Amniotic stem cell (primary cell): ENCODE measurements at regions not wholly inside any gene's neighbourhood (a gene's known extent, or its start where the extent isn't known, plus 50 kb on each side); places are given as distances from the start of the nearest gene placed in this dataset.

Source experiments
- DNase-seq: peaks from one replicate; lab custom pipeline; 2025; lab: John Stamatoyannopoulos, UW

DNA sequence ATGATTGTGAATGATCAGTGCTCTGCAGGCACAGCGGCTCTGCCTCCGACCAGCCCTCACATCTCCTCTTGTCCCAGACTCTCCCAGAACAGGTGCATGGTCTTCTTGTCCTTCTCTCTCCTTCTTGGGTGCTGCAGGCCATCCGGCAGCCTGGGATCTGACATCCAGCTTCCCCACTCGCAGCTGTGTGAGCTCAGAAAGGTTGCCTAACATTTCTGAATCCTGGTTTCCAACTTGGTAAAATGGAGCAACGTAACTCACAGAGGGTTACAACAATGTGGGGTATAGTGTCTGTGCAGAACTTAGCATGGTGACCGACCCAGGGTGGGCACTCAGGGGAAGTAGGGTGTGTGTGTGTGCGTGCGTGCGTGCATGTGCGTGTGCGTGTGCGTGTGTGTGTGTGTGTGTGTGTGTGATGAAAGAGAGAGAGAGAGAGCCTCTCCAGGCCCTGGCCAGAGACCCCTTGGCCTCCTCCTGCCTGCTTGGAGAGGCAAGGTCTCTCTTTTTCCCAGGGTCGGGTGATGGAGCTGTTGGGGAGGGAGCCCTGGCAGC lies 110.1 kb downstream of the SNX5 start:
- DNase-seq = no peak

DNA sequence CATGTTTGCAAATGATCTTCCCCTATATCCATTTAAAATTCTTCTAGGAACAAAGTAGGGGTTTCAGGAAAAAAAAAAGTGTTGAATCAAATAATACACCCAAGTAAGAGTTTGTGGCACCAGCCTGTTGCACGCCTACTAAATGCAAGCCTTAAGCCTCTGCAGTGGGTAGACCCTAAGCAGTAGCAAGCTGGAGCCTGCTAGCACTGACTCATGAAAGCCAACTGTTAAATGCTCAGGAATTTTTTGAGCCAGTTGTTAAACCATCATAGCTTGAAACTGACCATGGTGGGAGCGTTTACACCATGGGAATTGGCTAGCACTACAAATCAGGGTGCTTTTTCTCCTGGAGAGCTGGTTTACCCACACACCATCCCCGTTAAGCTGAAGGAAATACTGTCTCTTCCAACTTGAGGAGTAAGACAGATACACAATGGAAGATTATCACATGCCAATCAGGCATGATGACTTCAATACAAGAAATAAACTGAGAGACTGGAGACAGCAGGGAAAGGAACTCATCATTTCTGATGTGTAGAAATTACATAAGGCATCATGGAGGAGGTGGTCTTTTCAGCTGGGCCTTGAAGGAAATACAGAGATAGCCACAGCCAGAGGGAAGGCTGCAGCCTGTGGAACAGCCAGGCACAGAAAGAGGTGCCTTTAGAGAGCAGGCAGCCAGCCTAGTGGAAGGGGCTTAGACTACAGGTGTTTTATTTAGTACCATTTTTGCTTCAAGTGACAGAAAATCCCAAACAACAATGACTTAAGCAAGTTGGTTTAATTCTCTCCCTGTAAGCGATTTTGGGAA lies 110.8 kb downstream of the SNX5 start:
- no peak for DNase-seq

- no peak for DNase-seq
These were observed 111.6 kb downstream of the SNX5 start for GRCh38 chr20:17856837-17857605.

GRCh38 chr20:17856024-17856564 lies 112.5 kb downstream of the SNX5 start:
- DNase-seq = no peak

DNA sequence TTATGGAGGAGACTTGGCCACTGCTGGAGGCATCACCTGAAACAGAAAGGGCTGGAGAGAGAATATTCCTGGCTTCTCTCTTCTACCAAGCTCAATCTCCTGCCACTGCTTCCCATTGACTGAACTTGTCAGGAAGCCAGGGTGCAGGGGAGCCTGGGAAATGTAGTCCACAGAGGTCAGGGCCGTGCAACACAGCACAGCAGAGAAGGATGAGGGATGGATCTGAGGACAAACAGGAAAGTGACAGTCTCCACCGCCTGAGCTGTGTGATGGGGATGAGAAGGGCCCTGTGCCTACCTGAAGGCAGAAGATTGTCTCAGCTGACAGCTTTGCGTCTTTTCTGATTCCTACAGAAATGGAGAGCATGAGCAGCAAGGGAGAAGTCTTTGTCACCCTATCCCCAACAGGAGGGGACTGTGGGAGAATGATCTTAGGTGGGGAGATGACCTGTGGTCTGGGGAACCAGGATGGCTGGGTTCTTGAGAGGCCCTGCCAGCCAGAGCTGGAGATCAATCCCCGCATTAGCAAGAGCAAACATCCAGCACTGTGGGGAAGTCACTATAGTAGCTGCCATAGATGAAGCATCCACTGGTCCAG lies 114.2 kb downstream of the SNX5 start:
- no peak for DNase-seq

GRCh38 chr20:17852323-17852722 lies 116.3 kb downstream of the SNX5 start:
- DNase-seq = no peak

DNA sequence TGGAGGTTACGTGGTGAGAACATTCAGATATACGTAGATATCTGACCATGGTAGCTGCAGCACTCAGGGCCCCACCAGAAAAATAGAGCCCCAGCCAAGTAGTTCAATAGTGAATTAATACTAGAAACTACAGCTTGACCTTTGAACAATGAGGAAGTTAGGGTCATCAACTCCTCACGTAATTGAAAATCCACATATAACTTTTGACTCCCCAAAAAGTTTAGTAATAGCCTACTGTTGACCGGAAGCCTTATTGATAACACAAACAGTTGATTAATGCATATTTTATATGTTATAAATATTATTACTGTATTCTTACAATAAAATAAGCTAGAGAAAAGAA lies 117.9 kb downstream of the SNX5 start:
- DNase-seq = no peak

GRCh38 chr20:17849901-17850683 lies 118.5 kb downstream of the SNX5 start:
- peak; percentile 91 for DNase-seq

DNA sequence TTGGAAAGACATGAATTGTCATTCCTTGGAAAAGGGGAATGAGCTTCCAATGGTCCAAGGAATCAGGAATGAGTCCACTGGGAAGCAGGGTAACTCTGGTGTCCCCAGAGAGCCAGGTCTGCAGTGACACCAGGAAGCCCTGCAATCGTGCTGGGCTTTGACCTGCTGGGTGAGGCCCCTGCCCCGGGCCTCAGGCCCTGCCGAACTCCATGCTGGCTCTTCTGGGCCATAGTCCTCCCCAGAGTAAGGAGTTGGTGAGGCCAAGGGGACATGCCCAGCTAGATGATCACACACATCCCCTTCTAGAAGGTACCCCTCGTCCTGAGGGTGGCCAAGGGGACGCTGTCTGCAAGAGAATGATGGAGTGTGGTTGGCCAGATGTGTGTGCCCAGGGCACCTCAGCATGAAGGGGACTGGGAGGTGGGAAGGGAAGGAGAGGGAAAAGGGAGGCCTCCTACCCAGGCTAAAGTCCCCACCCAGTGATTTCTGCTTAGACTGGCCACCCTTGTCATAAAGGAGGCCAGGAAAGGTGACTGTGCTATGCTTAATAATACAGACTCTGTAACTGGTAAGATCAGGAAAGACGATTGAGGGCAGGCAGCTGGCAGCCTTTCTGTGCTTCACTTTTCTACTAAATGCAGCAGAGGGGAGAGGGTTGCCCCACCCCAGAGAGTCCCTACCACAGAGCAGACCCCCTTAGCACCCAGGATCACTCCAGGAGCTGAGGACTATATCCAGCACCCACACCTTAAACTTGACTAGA lies 119.3 kb downstream of the SNX5 start:
- DNase-seq = no peak

DNA sequence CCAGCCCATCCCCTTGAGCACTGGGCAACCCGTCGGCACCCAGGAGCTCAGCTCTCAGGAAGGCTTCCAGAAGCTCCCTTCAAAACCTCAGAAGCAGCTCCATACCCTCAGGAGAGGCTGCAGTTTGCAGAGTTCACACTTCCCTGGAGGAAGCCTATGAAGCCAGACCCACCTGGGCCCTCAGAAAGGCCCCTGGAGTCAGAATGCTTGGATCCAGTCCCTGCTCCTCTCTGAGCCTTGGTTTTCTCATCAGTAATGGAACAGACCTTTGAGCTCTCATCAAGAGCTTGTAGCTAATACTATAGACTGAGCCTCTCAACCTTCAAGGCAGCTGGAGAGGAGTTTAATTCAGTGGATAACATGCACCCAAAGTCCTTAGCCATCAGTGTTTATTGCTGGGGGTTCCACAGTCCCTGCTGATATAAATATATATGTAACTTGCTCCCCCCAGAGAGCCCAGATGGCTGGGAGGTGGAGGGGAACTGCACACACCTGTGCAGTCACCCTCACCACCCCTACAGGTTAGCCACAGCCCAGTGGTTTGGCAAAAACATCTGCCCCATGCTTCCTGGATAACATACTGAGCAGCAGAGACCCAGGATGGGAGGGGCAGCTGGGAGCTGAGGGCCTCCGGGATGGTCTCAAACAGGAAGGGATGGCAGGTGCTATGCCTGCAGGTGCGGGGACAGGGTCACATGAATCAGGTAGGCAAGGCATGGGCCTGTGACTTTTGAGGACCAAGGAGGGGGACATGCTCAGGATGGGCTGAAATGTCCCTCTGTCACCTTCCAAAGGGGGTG lies 120.1 kb downstream of the SNX5 start:
- DNase-seq = no peak

- DNase-seq = no peak
These were observed 122.7 kb downstream of the SNX5 start for GRCh38 chr20:17845701-17846475.

DNA sequence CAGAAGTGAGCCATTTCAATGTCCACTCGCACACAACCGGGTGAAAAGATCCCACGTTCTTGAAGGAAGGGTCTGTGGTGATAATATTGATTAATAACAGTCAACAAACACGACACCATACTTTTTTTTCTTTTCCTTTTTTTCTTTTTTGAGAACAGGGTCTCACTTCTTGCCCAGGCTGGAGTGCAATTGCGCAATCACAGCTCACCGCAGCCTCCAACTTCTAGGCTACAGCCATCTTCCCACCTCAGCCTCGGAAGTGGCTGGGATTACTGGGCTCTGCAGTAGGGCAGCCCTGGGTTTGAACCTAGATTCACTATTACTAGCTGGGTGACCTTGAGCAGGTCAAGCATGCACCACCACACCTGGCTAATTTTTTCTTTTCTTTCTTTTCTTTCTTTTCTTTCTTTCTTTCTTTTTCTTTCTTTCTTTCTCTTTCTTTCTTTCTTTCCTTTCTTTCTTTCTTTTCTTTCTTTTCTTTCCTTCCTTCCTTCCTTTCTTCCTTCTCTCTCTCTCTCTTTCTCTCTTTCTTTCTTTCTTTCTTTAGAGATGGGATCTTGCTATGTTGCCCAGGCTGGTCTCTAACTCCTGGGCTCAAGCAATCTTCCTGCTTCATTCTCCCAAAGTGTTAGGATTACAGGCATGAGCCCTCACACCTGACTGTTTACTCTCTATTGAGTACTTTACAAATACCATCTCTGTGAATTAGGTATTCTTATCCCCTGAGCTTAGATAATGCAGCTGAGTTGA lies 123.9 kb downstream of the SNX5 start:
- no peak for DNase-seq

- no peak for DNase-seq
These were observed 124.5 kb downstream of the SNX5 start for GRCh38 chr20:17844133-17844429.

GRCh38 chr20:17843246-17844132 lies 125.1 kb downstream of the SNX5 start:
- DNase-seq = peak; percentile 83

DNA sequence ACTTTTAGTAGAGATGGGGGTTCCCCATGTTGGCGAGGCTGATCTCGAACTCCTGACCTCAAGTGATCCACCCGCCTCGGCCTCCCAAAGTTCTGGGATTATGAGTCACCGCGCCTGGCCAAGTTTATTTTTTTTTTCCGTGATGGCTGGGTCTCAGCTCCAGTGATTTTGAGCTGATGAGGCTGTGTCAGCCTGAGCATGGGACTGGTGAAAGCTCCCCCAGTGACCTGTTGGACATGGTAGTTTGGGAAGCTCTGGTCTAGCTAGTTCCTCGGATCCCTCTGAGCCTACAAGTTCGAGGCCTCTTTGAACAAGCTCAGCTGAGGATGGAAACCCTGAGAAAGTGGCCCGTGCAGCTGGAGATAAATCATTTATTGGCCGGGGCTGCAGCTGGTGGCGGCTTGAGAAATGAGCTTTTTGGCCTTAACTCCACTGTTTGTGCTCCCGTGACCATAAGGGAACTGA lies 126.8 kb downstream of the SNX5 start:
- DNase-seq = no peak

DNA sequence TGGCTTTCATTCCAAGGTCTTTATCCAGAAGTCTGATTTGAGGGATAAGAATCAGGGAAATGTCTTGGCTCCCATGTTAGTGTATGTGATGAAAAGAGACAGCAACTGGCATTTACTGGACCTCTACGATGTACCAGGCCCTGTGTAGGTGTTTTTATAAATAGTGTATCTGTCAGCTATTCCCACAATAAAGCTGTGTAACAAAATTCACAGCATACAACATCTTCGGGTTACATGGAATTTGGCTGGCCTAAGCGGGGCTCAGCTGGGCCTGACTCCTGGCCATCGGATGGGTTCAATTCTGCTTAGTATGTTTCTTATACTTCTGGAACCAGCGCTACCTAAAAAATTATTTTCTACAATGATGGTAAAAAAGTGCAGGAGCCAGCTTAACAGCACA lies 128.2 kb downstream of the SNX5 start:
- DNase-seq = no peak

GRCh38 chr20:17838921-17839320 lies 129.7 kb downstream of the SNX5 start:
- DNase-seq = no peak

DNA sequence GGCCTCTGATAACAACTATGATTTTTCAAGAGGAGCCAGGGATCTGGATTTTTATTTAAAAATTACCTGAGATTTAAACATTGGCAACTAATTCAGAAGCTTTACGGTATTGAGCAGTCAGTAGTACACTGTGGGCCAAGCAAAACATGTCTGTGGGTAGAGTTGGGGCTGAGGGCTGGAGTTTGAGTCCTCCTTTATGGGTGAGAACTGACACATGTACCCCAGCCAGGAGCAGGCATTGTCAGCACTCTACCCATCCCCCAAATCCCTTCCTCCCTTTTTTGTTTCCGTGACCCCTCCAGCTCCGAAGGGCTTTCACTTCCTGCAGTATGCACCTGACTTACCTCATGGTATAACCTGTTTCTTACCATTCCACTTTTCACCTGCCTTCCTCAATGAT lies 131.4 kb downstream of the SNX5 start:
- no peak for DNase-seq
